Left ventricle myocardium superior (tissue), 1 donor: ENCODE measurements at regions not wholly inside any gene's neighbourhood (a gene's known extent, or its start where the extent isn't known, plus 50 kb on each side); places are given as distances from the start of the nearest gene placed in this dataset.
A peak's percentile ranks its signal among the peaks of the same experiment; 100 is the strongest.
"Not testable (repeated sequence)": the region's sequence is repeated elsewhere in the genome, so short reads cannot be mapped to it uniquely, and the experiment has no call there.

Source experiments
- ATAC-seq: fragments of 200-7000 bp; cut with Tn5 transposase; one replicate; pipeline ENCODE4 v1.9.1; 2020; ENCODE audit warnings: mild to moderate bottlenecking, moderate library complexity
- DNase-seq: peaks from one replicate; pipeline ENCODE4 v3.0.0-alpha.2; 2020
- intact Hi-C: fragments of 100-400 bp; cut with micrococcal nuclease; formaldehyde crosslinking; loops from one replicate; pipeline ENCODE4 v1.11.0; 2022
- donor health status: DM: no; HTN: yes; CAD: no; lungs with severe emphysema.

DNA sequence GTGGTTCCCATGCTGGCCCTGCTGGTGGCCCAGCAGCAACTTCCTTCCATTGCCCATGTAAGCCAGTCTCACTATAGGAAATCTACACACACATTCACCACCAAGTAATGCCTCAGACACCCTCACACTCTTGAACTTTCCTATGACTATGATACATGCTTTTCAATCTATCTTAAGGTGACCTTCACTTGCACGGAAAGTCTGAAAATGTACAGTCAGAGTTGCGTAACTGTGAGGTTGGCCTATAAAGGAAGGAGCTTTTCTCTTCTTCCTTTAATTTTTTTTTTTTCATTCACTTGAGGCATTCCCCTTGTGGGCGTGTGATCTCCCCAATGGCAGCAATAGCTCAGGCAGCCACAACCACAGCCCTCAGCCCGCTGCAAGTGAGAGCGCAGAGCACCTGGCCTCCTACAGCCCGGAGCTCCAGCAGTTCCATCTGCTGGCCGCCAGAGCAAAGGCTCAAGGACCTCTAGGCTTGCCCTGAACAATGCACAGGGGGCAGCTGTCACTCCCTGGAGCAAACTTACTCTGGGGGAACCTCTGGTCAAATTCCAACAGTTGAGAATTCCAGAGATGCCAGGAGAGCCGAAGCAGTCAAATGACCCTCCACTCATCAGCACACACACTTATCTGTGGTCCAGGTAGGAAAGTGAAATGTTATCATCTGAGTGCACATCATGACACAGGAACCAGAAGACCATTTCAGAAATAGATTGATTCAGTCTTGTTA lies 123.1 kb upstream of the ADO start:
- peak; percentile 47 for ATAC-seq
- intact Hi-C loops, result no loop called here
- DNase-seq, result peak; percentile 32

DNA sequence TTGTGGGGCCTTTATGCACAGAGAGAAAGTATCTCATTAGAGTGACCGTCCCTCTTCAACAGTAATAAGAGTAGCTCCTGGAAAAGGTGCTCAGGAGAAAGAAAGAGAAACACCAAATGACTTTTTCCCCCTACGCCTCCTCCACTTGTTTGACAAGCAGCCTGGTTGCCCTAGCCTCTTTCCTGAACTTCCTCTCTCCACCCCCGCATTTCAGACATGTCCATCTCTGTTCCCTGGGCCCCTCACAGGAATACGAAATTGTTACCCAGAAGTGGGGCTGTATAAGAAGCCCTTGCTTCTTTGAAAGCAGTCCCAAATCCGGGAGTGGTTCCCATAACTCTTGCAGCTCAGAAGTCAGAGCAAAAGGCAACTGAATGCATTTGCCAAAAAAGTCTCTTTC lies 119.6 kb upstream of the ADO start:
- intact Hi-C loops, result no loop called here
- DNase-seq (no peak), ATAC-seq (no peak)

DNA sequence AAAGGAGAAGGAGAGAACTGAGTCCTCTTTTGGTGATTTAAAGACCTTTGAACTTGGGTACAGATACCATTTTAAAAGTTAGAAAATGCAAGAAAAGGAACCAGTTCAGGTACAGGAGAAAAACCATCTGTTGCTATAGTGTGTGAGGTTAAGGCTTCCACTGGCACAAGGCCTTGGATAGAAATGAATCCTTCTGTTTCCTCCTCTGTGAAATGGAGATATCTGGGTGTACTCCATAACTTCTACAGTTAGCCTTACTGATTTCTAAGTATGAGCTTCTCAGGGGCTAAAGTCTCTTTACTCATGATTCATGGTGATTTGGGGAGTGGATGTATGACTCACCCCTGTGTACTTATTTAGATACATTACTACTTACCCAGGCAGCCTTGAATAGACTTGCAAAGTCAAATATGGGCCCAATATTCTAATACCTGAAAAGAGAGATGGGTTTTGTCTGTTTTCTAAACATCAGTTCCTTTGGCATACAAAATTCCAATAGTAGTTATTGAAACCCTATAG lies 117.2 kb upstream of the ADO start:
- ATAC-seq, result no peak
- intact Hi-C loops, result no loop called here

DNA sequence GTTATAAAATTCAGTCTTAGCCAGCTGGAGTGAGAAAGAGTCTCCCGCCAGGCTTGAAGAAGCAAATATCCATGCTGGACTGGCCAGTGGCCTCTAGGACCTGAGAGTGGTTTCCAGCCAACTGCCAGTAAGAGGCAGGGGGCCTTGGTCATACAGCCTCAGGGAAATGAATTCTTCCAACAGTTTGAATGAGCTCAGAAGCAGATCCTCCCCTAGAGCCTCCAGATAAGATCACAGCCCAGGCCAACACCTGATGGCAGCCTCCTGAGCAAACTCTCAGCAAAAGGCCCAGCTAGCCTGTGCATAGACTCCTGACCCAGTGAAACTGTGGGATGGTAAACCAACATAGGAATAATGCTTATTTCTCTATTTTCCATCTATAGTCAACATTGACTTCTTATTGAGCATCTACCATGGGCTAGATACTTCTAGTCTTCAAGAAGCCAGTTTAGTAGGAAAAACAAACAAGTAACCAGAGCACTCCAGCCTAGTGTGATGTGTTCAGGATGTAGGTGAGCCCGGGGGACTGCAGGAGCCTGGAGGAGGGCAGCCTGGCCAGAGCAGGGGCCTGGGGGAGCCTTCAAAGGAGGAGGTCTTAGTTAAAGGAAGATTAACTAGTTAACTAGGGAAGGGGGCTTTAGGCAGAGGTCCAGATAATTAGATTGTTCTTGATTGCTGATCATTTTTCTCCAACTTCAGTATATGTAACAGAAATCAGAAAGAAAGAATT lies 115.4 kb upstream of the ADO start:
- DNase-seq (no peak), ATAC-seq (no peak)
- intact Hi-C loops, result no loop called here

More for the DNA sequence above, 117.2 kb upstream of the ADO start:
- DNase-seq, result no peak

DNA sequence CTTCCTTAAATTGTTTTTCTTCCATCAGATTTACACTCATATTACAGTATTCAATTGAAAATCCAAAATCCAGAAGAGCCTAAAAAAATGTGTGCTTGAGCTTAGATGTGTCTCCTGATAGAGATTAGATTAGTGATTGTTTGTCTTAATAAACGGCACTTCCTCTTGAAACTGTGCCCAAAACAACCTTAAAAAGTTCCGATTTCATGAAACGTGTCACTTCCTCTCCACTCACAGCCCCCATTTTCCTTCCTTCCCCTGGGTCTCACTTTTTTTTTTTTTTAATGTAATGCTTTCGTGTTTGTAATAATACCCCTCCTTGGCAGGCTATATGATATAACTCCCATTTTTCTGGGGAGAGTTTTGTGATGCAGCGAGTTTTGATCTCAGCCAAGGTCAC lies 114.8 kb upstream of the ADO start:
- intact Hi-C loops, result no loop called here
- ATAC-seq, result no peak
- no peak for DNase-seq

DNA sequence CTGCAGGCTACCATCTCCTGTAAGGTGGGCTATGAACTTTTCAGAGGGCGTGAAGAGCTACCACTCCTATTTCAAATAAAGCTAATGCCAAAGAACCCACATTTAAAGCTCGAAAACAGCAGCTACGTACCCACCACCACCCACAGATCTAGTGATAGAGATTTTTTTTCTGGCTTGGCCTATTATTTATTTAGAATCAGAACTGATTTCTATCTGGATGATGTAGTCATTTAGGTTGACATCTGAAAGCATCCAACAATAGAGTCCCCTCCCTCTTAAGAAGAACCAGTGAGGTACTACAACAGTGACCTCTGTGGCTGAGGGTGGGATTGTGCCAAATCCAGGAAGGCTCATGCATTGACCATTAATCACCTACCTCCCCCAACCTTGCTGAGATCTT lies 113.8 kb upstream of the ADO start:
- intact Hi-C loops, result no loop called here
- ATAC-seq (no peak), DNase-seq (no peak)

DNA sequence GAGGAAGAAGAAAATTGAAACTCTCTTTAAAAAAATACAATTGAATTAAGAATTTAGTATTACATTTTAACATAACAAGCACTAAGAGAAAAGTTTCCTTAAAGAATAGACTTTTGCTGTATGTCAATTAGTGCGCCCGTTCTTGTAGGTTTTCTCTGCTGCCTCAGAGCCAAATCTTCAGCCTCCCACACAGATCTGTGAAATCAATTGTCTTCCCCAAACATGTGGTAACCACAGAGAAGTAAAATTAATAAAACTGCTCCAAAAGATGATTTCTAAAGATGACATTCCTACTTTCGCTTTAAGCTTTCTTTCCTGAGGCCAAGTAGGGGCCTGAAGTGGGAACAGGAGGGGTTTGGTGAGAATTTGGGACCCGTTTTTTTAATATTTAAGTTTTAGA lies 113.2 kb upstream of the ADO start:
- intact Hi-C loops, result no loop called here
- ATAC-seq (no peak), DNase-seq (no peak)

DNA sequence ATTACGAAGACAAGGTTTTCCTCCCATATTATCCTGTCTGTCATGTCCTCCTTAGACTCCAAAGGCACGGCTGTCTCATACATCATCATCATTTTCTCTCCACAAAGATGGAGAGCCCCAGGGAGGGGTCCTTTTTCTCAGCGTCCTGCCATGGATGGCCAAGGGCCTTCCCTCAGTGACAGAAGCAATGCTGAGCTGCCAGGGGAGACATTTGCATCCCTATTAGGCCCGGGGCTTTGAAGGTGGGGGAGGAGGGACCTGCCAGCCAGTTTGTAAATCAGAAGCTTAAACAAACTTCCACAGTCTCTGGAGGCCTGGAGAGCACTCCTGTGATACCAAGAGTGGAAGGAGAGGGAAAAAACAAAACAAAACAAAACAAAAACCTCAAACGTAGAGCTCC lies 112.4 kb upstream of the ADO start:
- intact Hi-C loops, result no loop called here
- DNase-seq (no peak), ATAC-seq (no peak)

DNA sequence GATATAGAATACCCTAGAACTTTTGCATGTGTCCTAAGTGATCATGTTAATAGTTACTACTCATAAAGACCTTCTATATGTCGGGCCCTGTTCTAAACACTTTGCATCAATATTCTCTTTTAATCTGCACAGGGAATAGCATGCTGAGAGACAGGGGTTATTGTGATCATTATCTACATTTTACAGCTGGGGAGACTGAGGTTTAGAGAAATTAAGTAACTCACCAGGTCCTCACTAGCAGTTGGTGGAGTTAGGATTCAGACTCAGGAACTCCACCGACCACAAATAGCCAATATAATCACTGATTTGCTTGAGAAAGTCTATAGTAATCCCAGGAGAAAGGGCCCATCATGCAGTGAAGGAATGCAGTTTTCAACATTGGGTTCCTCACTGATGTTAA lies 111.2 kb upstream of the ADO start:
- intact Hi-C loops, result no loop called here

DNA sequence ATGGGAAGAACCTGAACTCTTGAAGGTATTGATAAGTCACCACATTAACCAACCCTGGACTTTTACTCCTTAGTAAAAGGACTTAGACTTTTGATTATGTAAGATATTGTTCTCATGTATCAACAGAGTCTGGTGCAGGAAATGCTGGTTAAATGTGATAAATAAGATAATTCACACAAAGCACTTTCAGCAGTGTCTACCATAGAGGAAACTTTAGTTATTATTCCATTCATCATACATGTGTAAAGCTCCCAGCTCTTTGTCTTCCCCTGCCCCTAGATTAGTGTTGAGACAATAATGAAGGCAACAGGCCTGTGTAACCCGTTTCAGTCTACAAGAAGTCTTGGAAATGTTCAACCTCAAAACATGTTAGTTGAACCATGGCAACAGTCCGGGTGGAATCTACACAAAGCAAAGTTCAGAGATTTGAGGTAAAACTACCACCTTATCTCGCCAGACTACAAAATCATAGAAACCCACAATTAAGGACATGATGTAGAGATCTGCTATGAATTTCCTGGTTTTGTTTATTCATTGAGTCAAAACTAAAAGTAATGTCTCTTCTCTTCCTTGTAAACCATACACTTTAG lies 109.9 kb upstream of the ADO start:
- no peak for ATAC-seq
- intact Hi-C loops, result no loop called here

More for the DNA sequence above, 111.2 kb upstream of the ADO start:
- ATAC-seq, result no peak
- no peak for DNase-seq

DNA sequence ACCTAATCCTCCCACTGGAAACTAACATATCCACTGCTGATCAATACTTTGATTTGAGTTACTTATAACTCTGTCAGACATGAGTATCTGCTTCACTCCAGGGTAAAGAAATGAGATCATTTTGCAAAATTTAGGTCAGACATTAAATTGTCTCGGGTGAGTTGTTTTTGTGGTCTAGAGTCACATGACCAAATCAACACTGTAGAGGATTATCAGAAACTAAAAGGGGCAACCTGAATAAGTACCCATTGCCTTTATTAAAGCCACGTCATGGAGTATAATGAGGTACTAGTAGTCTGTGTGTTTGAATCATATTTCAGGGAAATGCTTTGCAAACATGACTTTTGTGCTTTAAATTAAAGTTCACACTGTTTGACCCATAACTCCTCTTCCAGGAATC lies 107.7 kb upstream of the ADO start:
- ATAC-seq (no peak), DNase-seq (no peak)
- intact Hi-C loops, result no loop called here

More for the DNA sequence above, 109.9 kb upstream of the ADO start:
- no peak for DNase-seq

DNA sequence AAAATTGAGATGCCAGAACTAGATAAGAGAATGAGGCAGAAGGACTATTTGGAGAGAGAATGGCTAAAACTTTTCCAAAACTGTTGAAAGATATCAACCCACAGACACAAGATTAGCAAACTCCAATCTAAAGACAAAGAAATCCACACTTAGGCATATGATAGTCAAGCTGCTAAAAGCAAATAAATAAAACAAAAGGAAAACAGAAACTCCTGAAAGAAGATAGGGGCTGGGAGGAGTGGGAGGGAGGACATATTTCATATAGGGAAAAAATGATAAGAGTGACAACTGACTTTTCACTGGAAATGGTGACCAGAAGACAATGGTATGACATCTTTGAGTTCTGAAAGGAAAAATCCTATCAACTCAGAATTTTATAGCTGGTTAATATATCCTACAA lies 105.4 kb upstream of the ADO start:
- ATAC-seq, result no peak

DNA sequence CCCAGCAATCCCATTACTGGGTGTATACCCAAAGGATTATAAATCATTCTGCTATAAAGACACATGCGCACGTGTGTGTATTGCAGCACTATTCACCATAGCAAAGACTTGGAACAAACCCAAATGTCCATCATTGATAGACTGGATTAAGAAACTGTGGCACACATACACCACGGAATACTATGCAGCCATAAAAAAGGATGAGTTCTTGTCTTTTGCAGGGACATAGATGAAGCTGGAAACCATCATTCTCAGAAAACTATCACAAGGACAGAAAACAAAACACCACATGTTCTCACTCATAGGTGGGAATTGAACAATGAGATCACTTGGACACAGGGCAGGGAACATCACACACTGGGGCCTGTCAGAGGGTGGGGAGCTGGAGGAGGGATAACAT lies 100.4 kb upstream of the ADO start:
- ATAC-seq, DNase-seq, intact Hi-C loops: not testable (repeated sequence)

More for the DNA sequence above, 105.4 kb upstream of the ADO start:
- intact Hi-C loops, result no loop called here
- DNase-seq, result no peak

DNA sequence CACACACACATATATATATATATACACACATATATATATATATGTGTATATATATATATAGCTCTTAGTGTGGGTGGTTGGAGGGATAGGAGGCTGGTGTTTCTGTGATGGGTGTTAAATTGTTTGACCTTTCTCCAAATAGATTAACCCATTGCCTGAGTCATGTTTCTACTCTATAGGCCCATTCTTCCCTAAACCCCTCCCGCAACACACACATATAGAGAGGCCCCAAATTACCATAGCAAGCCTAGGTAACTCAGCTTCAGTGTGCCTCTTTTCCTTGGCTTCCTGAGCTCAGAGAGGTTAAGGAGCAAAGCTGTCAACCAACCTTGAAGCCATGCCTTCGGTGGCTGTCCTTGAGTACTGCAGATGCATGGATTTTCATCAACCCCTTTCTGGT lies 98.7 kb upstream of the ADO start:
- intact Hi-C loops, result no loop called here
- DNase-seq (no peak), ATAC-seq (no peak)

DNA sequence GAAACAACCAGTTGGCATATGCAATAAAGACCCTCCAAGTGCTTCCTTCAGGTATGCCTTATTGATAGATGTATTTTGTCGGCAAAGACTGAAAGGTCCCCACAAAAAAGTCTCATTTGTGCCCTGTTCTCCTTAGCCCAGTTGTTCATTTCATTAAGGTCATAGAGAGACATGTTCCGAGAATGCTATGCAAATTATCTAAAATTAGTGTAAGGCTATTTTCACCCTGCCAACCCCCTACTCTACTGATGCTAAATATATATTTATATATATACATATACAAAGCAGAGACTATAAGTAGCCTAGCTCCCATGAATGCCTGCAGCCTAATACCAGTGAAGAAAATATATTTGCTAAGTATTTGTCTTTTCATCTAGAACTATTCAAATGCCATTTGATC lies 96.7 kb upstream of the ADO start:
- intact Hi-C loops, result no loop called here
- DNase-seq, result no peak
- ATAC-seq, result no peak

DNA sequence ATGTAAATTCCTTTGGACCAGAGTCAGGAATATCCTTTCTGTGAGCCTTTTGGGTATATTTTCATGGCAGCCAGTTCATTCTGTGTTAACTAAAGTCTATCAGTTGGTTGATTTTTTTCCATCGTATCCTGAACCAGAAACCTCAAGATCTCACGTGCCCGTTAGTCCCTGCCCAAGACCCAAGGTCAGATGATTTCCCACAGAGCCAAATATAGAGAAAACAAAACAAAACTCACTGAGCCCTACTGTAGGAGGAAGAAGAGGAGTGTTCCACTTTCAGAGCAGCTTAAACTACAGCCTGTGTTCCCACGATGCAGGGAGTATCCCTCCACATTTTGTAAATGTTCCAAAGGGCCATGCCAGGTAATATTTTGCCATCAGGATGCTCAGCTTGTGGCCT lies 96.0 kb upstream of the ADO start:
- ATAC-seq (no peak), DNase-seq (no peak)
- intact Hi-C loops, result no loop called here

DNA sequence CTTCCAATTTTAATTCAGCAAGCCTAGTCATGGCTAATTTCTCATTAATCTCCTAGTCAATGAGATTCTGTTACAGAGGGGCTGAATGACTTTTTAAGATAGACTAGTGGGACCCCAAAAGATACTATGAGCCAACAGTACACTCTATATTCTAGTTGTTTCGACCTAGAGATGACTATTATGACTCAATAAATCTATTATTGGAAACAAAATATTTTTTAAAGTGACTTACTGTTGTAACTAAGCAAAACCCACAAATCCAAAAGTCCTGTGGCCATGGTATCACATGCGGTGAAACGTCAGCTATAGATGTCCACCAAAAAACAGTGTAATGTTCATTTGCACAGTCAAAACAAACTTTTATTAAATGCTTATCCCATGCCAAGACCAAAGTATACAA lies 95.3 kb upstream of the ADO start:
- no peak for ATAC-seq
- no peak for DNase-seq
- intact Hi-C loops, result no loop called here

DNA sequence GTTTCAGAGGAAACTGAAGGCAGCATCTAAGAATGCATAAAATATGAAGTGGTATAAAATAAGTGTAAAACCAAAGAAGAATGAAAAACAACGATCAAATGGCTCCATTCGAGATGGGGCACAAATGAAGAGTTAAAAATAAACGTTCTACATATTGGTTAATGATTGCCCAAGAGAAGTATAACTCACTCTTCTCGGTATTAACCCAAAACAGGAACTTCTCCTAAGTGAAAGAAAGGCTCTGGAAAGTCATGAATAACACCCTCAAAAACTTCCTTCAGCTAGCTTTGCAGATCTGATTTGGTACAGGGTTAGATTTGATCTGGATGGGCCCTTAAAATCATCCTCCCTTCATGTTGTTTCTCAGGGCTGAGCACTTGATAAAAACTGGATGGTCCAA lies 94.3 kb upstream of the ADO start:
- ATAC-seq, result no peak
- intact Hi-C loops, result no loop called here
- no peak for DNase-seq

DNA sequence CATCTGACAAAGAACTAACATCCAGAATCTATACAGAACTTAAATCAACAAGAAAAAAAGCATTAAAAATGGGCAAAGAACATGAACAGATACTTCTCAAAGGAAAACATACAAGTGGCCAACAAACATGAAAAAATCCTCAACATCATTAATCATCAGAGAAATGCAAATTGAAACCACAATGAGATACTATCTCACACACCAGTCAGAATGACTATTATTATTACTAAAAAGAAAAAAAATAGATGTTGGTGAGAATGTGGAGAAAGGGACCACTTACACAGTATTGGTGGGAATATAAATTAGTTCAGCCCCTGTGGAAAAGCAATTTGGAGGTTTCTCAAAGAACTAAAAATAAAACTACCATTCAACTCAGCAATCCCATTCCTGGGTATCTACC lies 89.1 kb upstream of the ADO start:
- DNase-seq, result no peak
- ATAC-seq, result no peak
- intact Hi-C loops, result no loop called here

DNA sequence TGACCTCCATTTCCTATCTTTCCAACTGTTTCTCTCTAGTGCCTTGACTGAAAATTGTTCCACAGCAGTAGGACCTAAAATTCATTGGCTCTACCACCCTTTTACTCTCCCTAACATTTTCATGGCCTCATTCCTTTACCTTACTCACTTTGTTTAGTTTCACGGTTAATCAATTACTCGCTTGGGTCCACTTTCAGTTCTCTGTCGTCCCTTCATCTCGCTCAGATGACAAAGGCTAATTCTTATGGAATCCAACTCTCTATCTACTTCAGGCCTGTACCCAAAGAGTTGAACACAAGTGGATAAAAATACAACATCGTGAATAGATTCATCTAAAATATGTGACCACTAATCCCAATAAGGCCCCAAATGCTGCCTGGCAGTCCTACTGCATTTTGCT lies 85.9 kb upstream of the ADO start:
- DNase-seq (no peak), ATAC-seq (no peak)
- intact Hi-C loops, result no loop called here

DNA sequence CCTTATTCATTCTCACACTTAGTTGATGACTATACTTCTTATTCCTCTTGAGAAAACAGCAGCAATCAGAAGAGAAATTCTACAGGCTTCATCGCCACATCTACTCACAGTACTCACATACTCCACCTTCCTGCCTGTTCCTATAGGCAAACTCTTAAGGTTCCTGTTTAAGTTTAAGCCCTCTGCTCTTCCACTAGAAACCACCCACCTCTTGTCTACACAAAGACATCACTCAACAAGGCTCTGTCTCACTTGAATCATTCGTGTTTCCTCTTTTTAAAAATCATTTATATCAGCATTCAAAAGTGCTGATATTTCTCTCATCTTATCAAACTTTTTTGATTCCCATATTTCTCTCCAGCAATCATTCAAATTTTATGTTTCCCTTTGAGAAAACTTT lies 85.5 kb upstream of the ADO start:
- DNase-seq, result no peak
- intact Hi-C loops, result no loop called here
- ATAC-seq, result no peak
